Right lobe of liver (tissue), 4 donors: ENCODE measurements at regions not wholly inside any gene's neighbourhood (a gene's known extent, or its start where the extent isn't known, plus 50 kb on each side); places are given as distances from the start of the nearest gene placed in this dataset.

Experiments used
- POLR2A ChIP-seq: fragments of 450-650 bp; IDR thresholded peaks from one replicate; pipeline ENCODE4 v1.6.1; 2017; ENCODE audit warnings: antibody characterized with exemption, mild to moderate bottlenecking
- TF ChIP-seq, protein P1 (sequence below), 4 donors: fragments of 200-600 bp in 3 of 4; fragments of 450-650 bp in 1 of 4; IDR thresholded peaks; one replicate each; pipeline versions ENCODE4 v1.5.1 to v1.8.0; 2016 to 2022; ENCODE audit warnings: antibody characterized with exemption in 4 of 4, mild to moderate bottlenecking in 2 of 4
- donor health status: DM: no; HTN: no; CAD: no.
- donor health status: DM: no; HTN: no; CAD: no.
- donor health status: DM: no; HTN: yes; CAD: no.

DNA sequence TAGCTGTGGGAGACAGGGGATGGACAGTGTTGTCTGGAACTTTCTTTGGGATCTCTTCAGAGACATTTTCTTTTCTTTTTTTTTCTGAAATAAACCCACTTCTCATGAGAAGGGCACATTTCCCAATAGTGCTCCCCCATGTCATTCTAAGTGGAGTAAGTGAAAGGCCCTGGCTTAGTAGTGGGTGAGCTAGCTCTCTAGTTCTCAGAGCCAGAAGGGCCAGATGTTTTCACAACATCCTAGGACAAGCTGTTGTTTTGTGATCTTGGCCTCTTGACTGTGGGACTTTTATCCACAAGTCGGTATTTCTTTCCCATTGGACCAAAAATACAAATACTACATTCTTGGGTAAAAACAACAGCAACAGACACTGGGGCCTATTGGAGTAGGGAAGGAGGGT, 607.7 kb upstream of the TENM4 start:
- TF ChIP-seq, protein P1, sequence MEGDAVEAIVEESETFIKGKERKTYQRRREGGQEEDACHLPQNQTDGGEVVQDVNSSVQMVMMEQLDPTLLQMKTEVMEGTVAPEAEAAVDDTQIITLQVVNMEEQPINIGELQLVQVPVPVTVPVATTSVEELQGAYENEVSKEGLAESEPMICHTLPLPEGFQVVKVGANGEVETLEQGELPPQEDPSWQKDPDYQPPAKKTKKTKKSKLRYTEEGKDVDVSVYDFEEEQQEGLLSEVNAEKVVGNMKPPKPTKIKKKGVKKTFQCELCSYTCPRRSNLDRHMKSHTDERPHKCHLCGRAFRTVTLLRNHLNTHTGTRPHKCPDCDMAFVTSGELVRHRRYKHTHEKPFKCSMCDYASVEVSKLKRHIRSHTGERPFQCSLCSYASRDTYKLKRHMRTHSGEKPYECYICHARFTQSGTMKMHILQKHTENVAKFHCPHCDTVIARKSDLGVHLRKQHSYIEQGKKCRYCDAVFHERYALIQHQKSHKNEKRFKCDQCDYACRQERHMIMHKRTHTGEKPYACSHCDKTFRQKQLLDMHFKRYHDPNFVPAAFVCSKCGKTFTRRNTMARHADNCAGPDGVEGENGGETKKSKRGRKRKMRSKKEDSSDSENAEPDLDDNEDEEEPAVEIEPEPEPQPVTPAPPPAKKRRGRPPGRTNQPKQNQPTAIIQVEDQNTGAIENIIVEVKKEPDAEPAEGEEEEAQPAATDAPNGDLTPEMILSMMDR (IDR thresholded peaks at IDR 0.05) = no peak
- TF ChIP-seq POLR2A = no peak
